ENCODE measurements at regions not wholly inside any gene's neighbourhood (a gene's known extent, or its start where the extent isn't known, plus 50 kb on each side); places are given as distances from the start of the nearest gene placed in this dataset.

- Histone ChIP-seq H3K9ac (ENCODE audit: low read length) (no peak overlapping the region), H2AFZ (ENCODE audit: low read depth, low read length, poor library complexity, severe bottlenecking) (no peak overlapping the region), H3K4me2 (ENCODE audit: low read length) (no peak overlapping the region), H3K9me3 (ENCODE audit: control insufficient read depth in 1 of 2, insufficient read depth in 1 of 2, low read depth in 1 of 2, low read length in 2 of 2) (no peaks in the 10 kb centered on the region), H4K20me1 (ENCODE audit: insufficient read depth) (no peaks in the 10 kb centered on the region), H3K4me1 (ENCODE audit: control insufficient read depth in 1 of 2, insufficient read depth in 2 of 2, low read length in 2 of 2) (no peaks in the 10 kb centered on the region), H3K9me2 (ENCODE audit: insufficient read depth) (no peaks in the 10 kb centered on the region), H3K36me3 (ENCODE audit: control insufficient read depth in 1 of 2, insufficient read depth in 2 of 2, low read length in 2 of 2) (no peaks in the 10 kb centered on the region), H3K27me3 (ENCODE audit: insufficient read depth, low read length) (no peaks in the 10 kb centered on the region), H3K4me3 (replicated peaks in 1 of 2; ENCODE audit: low read depth in 1 of 2, low read length in 2 of 2) (no peak overlapping the region), H3K27ac (ENCODE audit: low read depth, low read length) (no peak overlapping the region), H3K79me2 (ENCODE audit: insufficient read depth, low read length) (no peaks in the 10 kb centered on the region)
- ATAC-seq (no peak), DNase-seq (ENCODE audit: low read depth, low spot score) (no peak)
- intact Hi-C loops (cut with micrococcal nuclease) = no loop called here
- RAD21 ChIA-PET (ENCODE audit: low non-redundant PET in 1 of 2, low total read pairs in 2 of 2, uncharacterized antibody in 2 of 2, unreplicated experiment in 2 of 2) = no interaction called here
- TF ChIP-seq REST (IDR thresholded peaks at IDR 0.05; ENCODE audit: low read depth) (no peak), RAD21 (IDR thresholded peaks at IDR 0.05; ENCODE audit: low read depth) (no peak), EZH2 (IDR thresholded peaks at IDR 0.05) (no peak), CTCF (IDR thresholded peaks at IDR 0.05 in 2 of 3, conservative IDR thresholded peaks at IDR 0.05 in 1 of 3; ENCODE audit: borderline replicate concordance in 1 of 3, insufficient read depth in 1 of 3, low read depth in 2 of 3, low read length in 2 of 3) (no peak), ZBTB33 (IDR thresholded peaks at IDR 0.05; ENCODE audit: extremely low read depth, insufficient replicate concordance, low read length) (no peak), CBX3 (IDR thresholded peaks at IDR 0.05; ENCODE audit: low read depth) (no peak), CEBPB (IDR thresholded peaks at IDR 0.05; ENCODE audit: low read depth) (no peak), ZNF274 (IDR thresholded peaks at IDR 0.05; ENCODE audit: low read depth, low read length) (no peak), ATF3 (IDR thresholded peaks at IDR 0.05) (no peak)
- CTCF ChIA-PET = no interaction called here
- POLR2A ChIA-PET = no interaction called here
- BruUV-seq (replicated peaks) = no TSS peak
Measured at GRCh38 chr6:48552905-48553304, 441.9 kb upstream of the PTCHD4 start.
